Loucy (cell line): ENCODE measurements at regions not wholly inside any gene's neighbourhood (a gene's known extent, or its start where the extent isn't known, plus 50 kb on each side); places are given as distances from the start of the nearest gene placed in this dataset.

Experiments used
- CTCF ChIP-seq: fragments of 200-600 bp; sonication (generic); conservative IDR thresholded peaks from 2 replicates; pipeline ENCODE4 v1.5.1; 2014; ENCODE audit warnings: mild to moderate bottlenecking, antibody characterized with exemption, low read length
- EZH2phosphoT487 ChIP-seq: fragments of 200-600 bp; IDR thresholded peaks from 2 replicates; pipeline ENCODE4 v1.6.1; 2018; ENCODE audit warnings: antibody characterized with exemption, mild to moderate bottlenecking, moderate library complexity, borderline replicate concordance

- TF ChIP-seq CTCF (no peak), EZH2phosphoT487 (no peak)
These were observed 226.0 kb upstream of the ANKH start for GRCh38 chr5:15097552-15097951.
